ENCODE measurements at regions not wholly inside any gene's neighbourhood (a gene's known extent, or its start where the extent isn't known, plus 50 kb on each side); places are given as distances from the start of the nearest gene placed in this dataset.

DNA sequence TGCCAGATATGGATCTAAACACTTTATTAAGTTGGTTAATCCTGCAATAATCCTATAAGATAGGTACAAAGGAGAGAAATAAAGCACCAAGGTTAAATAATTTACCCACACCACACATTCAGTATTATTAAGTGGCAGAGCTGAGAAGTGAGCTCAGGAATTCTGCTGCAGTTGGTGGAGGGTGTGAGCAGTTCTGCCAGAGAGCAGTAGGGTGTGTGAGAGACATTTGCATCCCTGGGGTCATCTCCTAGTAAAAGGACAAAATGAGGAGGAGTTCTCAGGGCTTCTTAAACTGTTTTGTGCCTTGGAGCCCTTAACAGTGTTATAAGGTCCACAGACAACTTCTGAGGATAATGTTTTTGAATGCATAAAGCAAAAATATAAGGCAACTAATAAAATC is 484.5 kb downstream of the TAFA4 start:
- intact Hi-C loops (cut with DNase I; ENCODE audit: low total_unique reads) = no loop called here
- Histone ChIP-seq H3K36me3 (no peaks in the 10 kb centered on the region), H3K27ac (no peak overlapping the region), H3K9me3 (no peaks in the 10 kb centered on the region), H3K27me3 (replicated peaks in 1 of 7) (no peaks in the 10 kb centered on the region), H3K4me1 (no peaks in the 10 kb centered on the region), H3K4me3 (no peak overlapping the region)
- DNase-seq = no peak
- no peak for TF ChIP-seq POLR2AphosphoS5 (IDR thresholded peaks at IDR 0.05)
- TF ChIP-seq CTCF (IDR thresholded peaks at IDR 0.05 in 8 of 11, conservative IDR thresholded peaks at IDR 0.05 in 3 of 11) = no peak
- no peak for TF ChIP-seq POLR2A (IDR thresholded peaks at IDR 0.05)

GRCh38 chr3:68441054-68441453 is 491.3 kb downstream of the TAFA4 start:
- Histone ChIP-seq H3K4me1 (no peaks in the 10 kb centered on the region), H3K27ac (no peak overlapping the region), H3K36me3 (no peaks in the 10 kb centered on the region), H3K4me3 (no peak overlapping the region), H3K9me3 (peaks cover 0 to 11% (median 0%) of the 10 kb centered on the region in 8 donors), H3K27me3 (replicated peaks in 1 of 7) (no peaks in the 10 kb centered on the region)
- TF ChIP-seq POLR2A (IDR thresholded peaks at IDR 0.05) (no peak), POLR2AphosphoS5 (IDR thresholded peaks at IDR 0.05) (no peak)
- intact Hi-C loops (cut with DNase I; ENCODE audit: low total_unique reads) = no loop called here
- 53 to 82% (median 74%) methylated on average over 1 of the region's 1 CpG for WGBS, 5 donors
- DNase-seq = no peak

DNA sequence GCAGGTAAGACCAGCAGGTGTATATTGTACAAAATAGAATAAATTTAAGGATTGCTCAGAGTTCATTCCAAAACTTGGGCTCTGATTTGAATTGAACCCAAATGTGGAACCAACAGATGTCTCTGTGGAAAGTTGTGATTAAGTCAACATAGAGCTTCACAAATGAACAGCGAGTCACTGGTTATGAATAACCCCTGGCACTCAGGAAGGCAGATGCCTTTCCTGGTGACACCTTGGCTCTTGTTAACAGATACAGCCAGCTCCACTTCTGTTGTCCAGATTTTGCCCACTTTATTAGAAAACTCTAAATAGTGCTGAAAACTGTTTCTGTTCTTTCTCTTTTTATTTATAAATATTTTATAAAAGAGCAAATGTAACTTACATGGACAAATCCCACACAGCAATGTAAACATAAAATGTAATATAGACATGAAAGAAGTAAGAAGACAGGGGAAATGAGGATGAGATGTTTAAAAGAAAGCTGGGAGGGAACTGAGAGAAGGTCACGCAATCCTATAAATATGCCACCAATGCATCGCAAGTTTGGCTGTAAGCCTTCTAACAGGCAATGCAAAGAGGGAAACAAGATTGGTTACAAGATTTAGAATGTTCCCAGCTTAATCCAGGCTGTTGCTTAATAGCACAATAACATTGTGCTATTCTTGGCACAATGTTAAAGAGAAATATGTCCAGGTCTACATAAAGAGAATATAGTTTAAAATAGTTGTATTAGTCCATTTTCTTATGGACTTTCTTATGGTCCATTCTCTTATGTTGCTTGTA is 495.5 kb downstream of the TAFA4 start:
- Histone ChIP-seq H3K4me1 (no peaks in the 10 kb centered on the region), H3K36me3 (no peaks in the 10 kb centered on the region), H3K27ac (no peak overlapping the region), H3K27me3 (replicated peaks in 1 of 7) (no peaks in the 10 kb centered on the region), H3K9me3 (peaks cover 0 to 11% (median 0%) of the 10 kb centered on the region in 8 donors), H3K4me3 (no peak overlapping the region)
- 86 to 91% (median 90%) methylated on average over 3 of the region's 3 CpGs for WGBS, 5 donors
- intact Hi-C loops (cut with DNase I; ENCODE audit: low total_unique reads) = no loop called here
- DNase-seq = no peak
- TF ChIP-seq POLR2A (IDR thresholded peaks at IDR 0.05) = no peak
- no peak for TF ChIP-seq CTCF (IDR thresholded peaks at IDR 0.05 in 8 of 11, conservative IDR thresholded peaks at IDR 0.05 in 3 of 11)
- TF ChIP-seq POLR2AphosphoS5 (IDR thresholded peaks at IDR 0.05) = no peak

DNA sequence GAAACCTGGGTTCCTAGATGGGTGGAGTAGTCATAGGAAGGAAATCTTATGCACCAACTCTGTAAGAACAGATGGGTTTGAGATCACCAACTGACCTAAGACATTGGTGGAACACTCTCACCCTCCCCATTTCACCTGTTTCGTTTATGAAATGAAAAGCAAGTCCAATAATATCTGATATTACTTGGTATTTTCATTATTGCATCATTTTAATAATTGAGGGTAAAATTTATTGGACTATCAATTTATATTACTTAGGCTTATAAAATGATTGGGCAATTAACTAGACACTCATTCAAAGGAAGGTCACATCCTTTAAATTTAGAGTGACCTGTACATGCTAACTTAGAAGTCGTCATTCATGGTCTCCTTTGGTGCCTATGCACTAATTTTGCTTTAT is 503.9 kb downstream of the TAFA4 start:
- TF ChIP-seq CTCF (IDR thresholded peaks at IDR 0.05 in 8 of 11, conservative IDR thresholded peaks at IDR 0.05 in 3 of 11) = no peak
- no peak for TF ChIP-seq POLR2A (IDR thresholded peaks at IDR 0.05)
- no peak for TF ChIP-seq POLR2AphosphoS5 (IDR thresholded peaks at IDR 0.05)
- no peak for DNase-seq
- H3K27me3 ChIP-seq (replicated peaks in 1 of 7) = no peaks in the 10 kb centered on the region
- 63 to 78% (median 73%) methylated on average over 2 of the region's 2 CpGs for WGBS, 5 donors
- H3K9me3 ChIP-seq = no peaks in the 10 kb centered on the region
- H3K36me3 ChIP-seq = no peaks in the 10 kb centered on the region
- no peak overlapping the region for H3K4me3 ChIP-seq
- H3K4me1 ChIP-seq = no peaks in the 10 kb centered on the region
- intact Hi-C loops (cut with DNase I; ENCODE audit: low total_unique reads) = no loop called here
- no peak overlapping the region for H3K27ac ChIP-seq
